ENCODE measurements at regions not wholly inside any gene's neighbourhood (a gene's known extent, or its start where the extent isn't known, plus 50 kb on each side); places are given as distances from the start of the nearest gene placed in this dataset.

DNA sequence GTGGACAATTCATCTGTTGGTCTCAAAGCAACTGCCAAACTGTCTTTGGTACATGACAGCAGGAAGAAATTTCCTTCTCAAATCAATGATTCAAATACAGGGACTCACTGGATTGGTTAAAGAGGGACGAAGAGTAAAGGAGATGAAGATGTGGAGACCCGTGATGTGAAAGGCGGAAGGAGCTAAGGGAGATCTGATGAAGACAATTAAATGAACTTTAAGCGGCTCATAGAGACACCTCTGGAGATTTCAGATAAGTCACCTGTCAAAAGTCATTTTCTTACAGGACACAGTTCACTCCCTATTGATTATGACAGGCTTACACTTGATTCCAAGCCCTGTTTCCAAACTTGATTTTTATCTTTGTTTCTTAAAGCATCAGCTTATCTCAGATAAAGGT is 466.3 kb downstream of the DOK5 start:
- TF ChIP-seq CTCF (IDR thresholded peaks at IDR 0.05 in 8 of 11, conservative IDR thresholded peaks at IDR 0.05 in 3 of 11) (no peak), POLR2A (IDR thresholded peaks at IDR 0.05) (no peak)

Measured in spleen (tissue), 7 donors.